Esophagus muscularis mucosa (tissue), 4 donors: ENCODE measurements at regions not wholly inside any gene's neighbourhood (a gene's known extent, or its start where the extent isn't known, plus 50 kb on each side); places are given as distances from the start of the nearest gene placed in this dataset.

Experiments
- DNase-seq: peaks from one replicate; pipeline ENCODE4 v3.0.0-alpha.2; 2017; ENCODE audit errors: extremely low spot score
- H3K27ac ChIP-seq, 4 donors: fragments of 200-600 bp; sonication (generic); replicated peaks in 1 of 4; 1 replicate in 3 of 4; 2 replicates in 1 of 4; pipeline ENCODE4 v1.5.1; 2016 to 2019; ENCODE audit warnings: mild to moderate bottlenecking in 1 of 4
- H3K27me3 ChIP-seq, 4 donors: fragments of 200-600 bp; sonication (generic); one replicate each; pipeline versions ENCODE4 v1.5.1 to v1.6.0; 2016 to 2019
- H3K36me3 ChIP-seq, 4 donors: fragments of 200-600 bp; sonication (generic); one replicate each; pipeline ENCODE4 v1.5.1; 2016 to 2019
- H3K4me1 ChIP-seq, 4 donors: fragments of 200-600 bp; sonication (generic); one replicate each; pipeline ENCODE4 v1.5.1; 2016 to 2019
- H3K4me3 ChIP-seq, 4 donors: fragments of 200-600 bp; sonication (generic); 1 replicate in 2 of 4; 2 replicates in 2 of 4; pipeline ENCODE4 v1.5.1; 2016 to 2019; ENCODE audit warnings: mild to moderate bottlenecking in 4 of 4, moderate library complexity in 1 of 4
- H3K9me3 ChIP-seq, 4 donors: fragments of 200-600 bp; sonication (generic); 1 replicate in 3 of 4; 2 replicates in 1 of 4; pipeline ENCODE4 v1.5.1; 2016 to 2019
- EP300 ChIP-seq: sonication (generic); formaldehyde crosslinking; IDR thresholded peaks from one replicate; pipeline ENCODE4 v1.6.1; 2017; ENCODE audit warnings: antibody characterized with exemption
- POLR2A ChIP-seq: fragments of 450-650 bp; IDR thresholded peaks from one replicate; pipeline ENCODE4 v1.6.1; 2017; ENCODE audit warnings: antibody characterized with exemption, moderate library complexity, mild to moderate bottlenecking, low read depth
- POLR2AphosphoS5 ChIP-seq, 2 donors: sonication (generic); formaldehyde crosslinking; IDR thresholded peaks; one replicate each; pipeline ENCODE4 v1.6.1; 2017; ENCODE audit warnings: antibody characterized with exemption in 2 of 2
- WGBS: methylation state at CpG from one replicate; pipeline ENCODE4 v1.1.5; 2018; 5-methylcytosine and 5-hydroxymethylcytosine counted together
- intact Hi-C: fragments of 100-400 bp; cut with DNase I; formaldehyde crosslinking; loops from one replicate; pipeline ENCODE4 v1.15.1; 2023
- TF ChIP-seq, protein P1 (sequence below), 3 experiments: fragments of 200-600 bp in 2 of 3; fragments of 450-650 bp in 1 of 3; sonication (generic) in 2 of 3; IDR thresholded peaks; one replicate each; pipeline ENCODE4 v1.5.1; 2017 to 2019; ENCODE audit warnings: antibody characterized with exemption in 3 of 3, mild to moderate bottlenecking in 2 of 3, moderate library complexity in 1 of 3

DNA sequence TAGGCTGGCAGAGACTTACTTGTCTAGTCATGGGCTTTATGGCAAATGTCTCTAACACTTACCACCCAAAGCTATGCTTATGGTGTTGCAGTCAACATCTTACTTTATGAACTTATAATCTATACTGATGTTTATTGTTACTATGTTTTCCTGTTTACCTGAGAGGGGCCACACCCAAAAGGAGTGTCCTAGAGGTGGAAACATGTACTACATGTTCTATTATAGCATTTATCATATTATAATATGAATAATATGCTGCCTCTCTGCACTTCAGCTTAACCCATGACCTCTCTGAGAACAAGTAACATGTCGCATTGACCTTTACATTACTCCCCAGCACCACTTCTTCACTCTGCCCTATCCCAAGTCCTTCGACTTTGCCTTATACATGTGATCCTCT lies 501.8 kb downstream of the ETNK1 start:
- Histone ChIP-seq H3K9me3 (no peaks in the 10 kb centered on the region), H3K27me3 (no peaks in the 10 kb centered on the region), H3K4me3 (no peak overlapping the region), H3K27ac (no peak overlapping the region), H3K36me3 (no peaks in the 10 kb centered on the region), H3K4me1 (no peaks in the 10 kb centered on the region)
- intact Hi-C loops, result no loop called here
- no peak for TF ChIP-seq POLR2AphosphoS5 (IDR thresholded peaks at IDR 0.05)
- TF ChIP-seq, protein P1, sequence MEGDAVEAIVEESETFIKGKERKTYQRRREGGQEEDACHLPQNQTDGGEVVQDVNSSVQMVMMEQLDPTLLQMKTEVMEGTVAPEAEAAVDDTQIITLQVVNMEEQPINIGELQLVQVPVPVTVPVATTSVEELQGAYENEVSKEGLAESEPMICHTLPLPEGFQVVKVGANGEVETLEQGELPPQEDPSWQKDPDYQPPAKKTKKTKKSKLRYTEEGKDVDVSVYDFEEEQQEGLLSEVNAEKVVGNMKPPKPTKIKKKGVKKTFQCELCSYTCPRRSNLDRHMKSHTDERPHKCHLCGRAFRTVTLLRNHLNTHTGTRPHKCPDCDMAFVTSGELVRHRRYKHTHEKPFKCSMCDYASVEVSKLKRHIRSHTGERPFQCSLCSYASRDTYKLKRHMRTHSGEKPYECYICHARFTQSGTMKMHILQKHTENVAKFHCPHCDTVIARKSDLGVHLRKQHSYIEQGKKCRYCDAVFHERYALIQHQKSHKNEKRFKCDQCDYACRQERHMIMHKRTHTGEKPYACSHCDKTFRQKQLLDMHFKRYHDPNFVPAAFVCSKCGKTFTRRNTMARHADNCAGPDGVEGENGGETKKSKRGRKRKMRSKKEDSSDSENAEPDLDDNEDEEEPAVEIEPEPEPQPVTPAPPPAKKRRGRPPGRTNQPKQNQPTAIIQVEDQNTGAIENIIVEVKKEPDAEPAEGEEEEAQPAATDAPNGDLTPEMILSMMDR (IDR thresholded peaks at IDR 0.05), result no peak
- no peak for TF ChIP-seq EP300
- no peak for TF ChIP-seq POLR2A
- WGBS, result 72% methylated on average over 1 of the region's 2 CpGs
- DNase-seq, result no peak

DNA sequence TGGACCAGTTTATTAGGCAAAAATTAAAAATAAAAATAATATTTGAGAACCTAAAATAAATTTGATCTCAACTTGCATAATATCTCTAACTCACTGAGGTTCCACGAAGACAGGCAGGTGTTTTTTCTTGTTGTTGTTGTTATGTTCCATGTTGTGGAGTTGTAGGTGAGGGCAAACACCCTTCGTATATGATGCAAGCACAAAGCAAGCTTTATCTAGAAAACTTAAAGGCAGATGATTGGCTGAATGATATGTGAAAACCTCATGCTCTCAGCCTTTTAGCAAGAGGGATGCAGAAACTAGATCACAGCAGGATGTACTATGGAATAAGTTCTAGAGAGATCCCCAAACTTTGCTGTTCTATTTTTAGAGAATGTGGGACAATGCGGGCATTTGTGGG lies 502.7 kb downstream of the ETNK1 start:
- Histone ChIP-seq H3K36me3 (no peaks in the 10 kb centered on the region), H3K9me3 (no peaks in the 10 kb centered on the region), H3K27ac (no peak overlapping the region), H3K27me3 (no peaks in the 10 kb centered on the region), H3K4me1 (no peaks in the 10 kb centered on the region), H3K4me3 (no peak overlapping the region)
- DNase-seq, result no peak
- intact Hi-C loops, result no loop called here
- TF ChIP-seq POLR2A (no peak), EP300 (no peak), POLR2AphosphoS5 (IDR thresholded peaks at IDR 0.05) (no peak)
- TF ChIP-seq, protein P1 (IDR thresholded peaks at IDR 0.05), result no peak
- WGBS, result 85% methylated on average over 3 of the region's 3 CpGs

DNA sequence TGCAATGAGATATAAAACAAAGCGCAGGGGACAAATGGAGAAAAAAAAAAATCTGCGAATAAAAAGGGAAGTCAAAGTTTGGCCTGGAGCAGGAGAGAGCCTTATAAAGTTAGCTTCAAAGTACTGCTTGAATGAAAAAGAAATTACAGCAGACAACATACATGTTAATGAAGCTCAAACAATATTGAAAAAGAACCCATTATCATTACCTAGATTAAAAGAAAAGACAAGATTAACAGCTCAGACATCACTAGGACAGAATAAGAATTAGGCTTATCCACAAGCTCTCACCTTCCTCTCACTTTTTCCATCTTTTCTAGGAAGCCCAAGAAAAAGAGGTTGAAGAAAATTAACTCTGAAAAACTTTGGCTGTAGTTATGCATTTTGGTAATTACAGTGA lies 503.5 kb downstream of the ETNK1 start:
- no peak for DNase-seq
- TF ChIP-seq POLR2AphosphoS5 (IDR thresholded peaks at IDR 0.05), result no peak
- TF ChIP-seq EP300, result no peak
- no peak for TF ChIP-seq POLR2A
- TF ChIP-seq, protein P1 (IDR thresholded peaks at IDR 0.05), result no peak
- no peaks in the 10 kb centered on the region for H3K27me3 ChIP-seq
- no peak overlapping the region for H3K27ac ChIP-seq
- 74% methylated on average over 2 of the region's 2 CpGs for WGBS
- intact Hi-C loops, result no loop called here
- H3K36me3 ChIP-seq, result no peaks in the 10 kb centered on the region
- no peak overlapping the region for H3K4me3 ChIP-seq
- no peaks in the 10 kb centered on the region for H3K9me3 ChIP-seq
- no peaks in the 10 kb centered on the region for H3K4me1 ChIP-seq

DNA sequence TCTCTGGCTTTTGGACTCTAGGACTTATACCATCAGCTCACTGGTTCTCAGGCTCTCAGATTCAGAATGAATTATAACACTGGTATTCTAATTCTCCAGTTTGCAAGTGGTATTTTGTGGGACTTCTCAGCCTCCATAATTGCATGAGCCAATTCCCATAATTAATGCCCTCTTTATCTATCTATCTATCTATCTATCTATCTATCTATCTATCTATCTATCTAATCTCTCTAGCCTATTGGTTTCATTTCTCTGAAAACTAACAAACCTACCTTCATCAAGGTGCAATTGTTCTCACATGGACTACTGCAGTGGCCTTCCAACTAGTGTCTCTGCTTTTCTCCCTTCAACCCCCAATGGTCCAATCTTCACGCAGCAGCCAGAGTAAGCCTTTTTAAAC lies 507.4 kb downstream of the ETNK1 start:
- no peaks in the 10 kb centered on the region for H3K27me3 ChIP-seq
- H3K9me3 ChIP-seq, result no peaks in the 10 kb centered on the region
- no peaks in the 10 kb centered on the region for H3K4me1 ChIP-seq
- no peak overlapping the region for H3K27ac ChIP-seq
- no peaks in the 10 kb centered on the region for H3K36me3 ChIP-seq
- DNase-seq, result no peak
- TF ChIP-seq EP300 (no peak), POLR2AphosphoS5 (IDR thresholded peaks at IDR 0.05) (no peak), POLR2A (no peak)
- intact Hi-C loops, result no loop called here
- H3K4me3 ChIP-seq, result no peak overlapping the region
- 92% methylated on average over 1 of the region's 1 CpG for WGBS

DNA sequence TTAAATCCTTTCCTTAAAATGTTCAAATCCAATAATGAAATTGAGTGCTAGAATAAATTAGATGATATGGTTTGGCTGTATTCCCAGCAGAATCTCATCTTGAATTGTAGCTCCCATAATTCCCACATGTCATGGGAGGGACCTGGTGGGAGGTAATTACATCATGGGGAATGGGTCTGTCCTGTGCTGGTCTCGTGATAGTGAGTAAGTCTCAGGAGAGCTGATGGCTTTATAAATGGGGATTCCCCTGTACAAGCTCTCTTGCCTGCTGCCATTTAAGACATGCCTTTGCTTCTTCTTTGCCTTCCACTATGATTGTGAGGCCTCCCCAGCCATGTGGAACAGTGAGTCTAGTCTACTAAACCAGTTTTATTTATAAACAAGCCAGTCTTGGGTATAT lies 508.5 kb downstream of the ETNK1 start:
- no peak overlapping the region for H3K4me3 ChIP-seq
- TF ChIP-seq POLR2AphosphoS5 (IDR thresholded peaks at IDR 0.05) (no peak), POLR2A (no peak), EP300 (no peak)
- TF ChIP-seq, protein P1 (IDR thresholded peaks at IDR 0.05), result no peak
- intact Hi-C loops, result no loop called here

More for the DNA sequence above, 508.5 kb downstream of the ETNK1 start:
- no peaks in the 10 kb centered on the region for H3K4me1 ChIP-seq
- H3K27ac ChIP-seq, result no peak overlapping the region
- H3K27me3 ChIP-seq, result no peaks in the 10 kb centered on the region
- H3K36me3 ChIP-seq, result no peaks in the 10 kb centered on the region
- 83% methylated on average over 1 of the region's 1 CpG for WGBS
- no peaks in the 10 kb centered on the region for H3K9me3 ChIP-seq
- DNase-seq, result no peak
